22Rv1 (cell line): ENCODE measurements at regions not wholly inside any gene's neighbourhood (a gene's known extent, or its start where the extent isn't known, plus 50 kb on each side); places are given as distances from the start of the nearest gene placed in this dataset.

Experiments used
- H3K27ac ChIP-seq: fragments of 450-650 bp; 2 replicates; pipeline ENCODE4 v1.5.1; 2017
- ZFX ChIP-seq: fragments of 450-650 bp; IDR thresholded peaks from 2 replicates; pipeline ENCODE4 v1.6.1; 2017; ENCODE audit warnings: antibody characterized with exemption, borderline replicate concordance
- TF ChIP-seq, protein P1 (sequence below): fragments of 450-650 bp; IDR thresholded peaks from 2 replicates; pipeline ENCODE4 v1.5.1; 2017; ENCODE audit warnings: mild to moderate bottlenecking

DNA sequence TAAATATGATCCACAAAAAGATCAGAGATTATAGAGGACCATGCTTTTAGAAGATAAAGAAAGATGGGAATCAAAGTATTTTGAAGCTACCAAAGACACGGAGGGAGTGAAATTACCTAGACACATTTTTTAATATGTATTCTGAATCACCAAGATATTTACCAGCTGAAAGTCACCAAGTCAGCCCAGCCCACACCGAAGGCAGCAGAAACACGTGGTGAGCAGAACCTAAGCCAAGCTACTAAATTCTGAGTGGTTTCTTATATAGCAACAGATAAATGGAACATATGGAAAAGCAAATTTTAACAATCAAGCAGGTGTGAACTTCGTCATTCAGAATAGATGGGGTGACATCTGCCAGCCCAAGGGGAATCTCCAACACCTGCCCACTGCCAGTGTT lies 134.7 kb upstream of the AKR1E2 start:
- no peak for TF ChIP-seq ZFX
- TF ChIP-seq, protein P1, sequence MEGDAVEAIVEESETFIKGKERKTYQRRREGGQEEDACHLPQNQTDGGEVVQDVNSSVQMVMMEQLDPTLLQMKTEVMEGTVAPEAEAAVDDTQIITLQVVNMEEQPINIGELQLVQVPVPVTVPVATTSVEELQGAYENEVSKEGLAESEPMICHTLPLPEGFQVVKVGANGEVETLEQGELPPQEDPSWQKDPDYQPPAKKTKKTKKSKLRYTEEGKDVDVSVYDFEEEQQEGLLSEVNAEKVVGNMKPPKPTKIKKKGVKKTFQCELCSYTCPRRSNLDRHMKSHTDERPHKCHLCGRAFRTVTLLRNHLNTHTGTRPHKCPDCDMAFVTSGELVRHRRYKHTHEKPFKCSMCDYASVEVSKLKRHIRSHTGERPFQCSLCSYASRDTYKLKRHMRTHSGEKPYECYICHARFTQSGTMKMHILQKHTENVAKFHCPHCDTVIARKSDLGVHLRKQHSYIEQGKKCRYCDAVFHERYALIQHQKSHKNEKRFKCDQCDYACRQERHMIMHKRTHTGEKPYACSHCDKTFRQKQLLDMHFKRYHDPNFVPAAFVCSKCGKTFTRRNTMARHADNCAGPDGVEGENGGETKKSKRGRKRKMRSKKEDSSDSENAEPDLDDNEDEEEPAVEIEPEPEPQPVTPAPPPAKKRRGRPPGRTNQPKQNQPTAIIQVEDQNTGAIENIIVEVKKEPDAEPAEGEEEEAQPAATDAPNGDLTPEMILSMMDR, result no peak
- no peak overlapping the region for H3K27ac ChIP-seq

DNA sequence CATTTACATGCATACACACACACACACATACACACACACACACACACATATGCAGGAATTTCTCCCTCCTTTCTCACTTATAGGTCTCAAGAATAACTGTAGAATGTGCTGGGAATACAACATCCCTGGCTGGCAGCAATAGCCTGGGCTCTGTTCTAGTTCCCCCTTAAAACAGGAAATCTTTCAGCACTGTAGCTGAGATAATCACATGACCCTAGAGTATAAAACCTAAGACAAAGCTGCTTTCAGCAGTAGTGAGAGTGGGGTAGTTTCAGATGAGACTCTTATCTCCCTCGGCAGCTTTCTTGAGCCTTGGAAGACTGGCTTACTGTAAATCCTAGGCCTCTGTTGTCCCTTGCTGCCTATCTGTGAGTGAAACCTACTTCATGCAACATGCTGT lies 137.4 kb upstream of the AKR1E2 start:
- H3K27ac ChIP-seq, result no peak overlapping the region
- no peak for TF ChIP-seq ZFX
- TF ChIP-seq, protein P1, result no peak

DNA sequence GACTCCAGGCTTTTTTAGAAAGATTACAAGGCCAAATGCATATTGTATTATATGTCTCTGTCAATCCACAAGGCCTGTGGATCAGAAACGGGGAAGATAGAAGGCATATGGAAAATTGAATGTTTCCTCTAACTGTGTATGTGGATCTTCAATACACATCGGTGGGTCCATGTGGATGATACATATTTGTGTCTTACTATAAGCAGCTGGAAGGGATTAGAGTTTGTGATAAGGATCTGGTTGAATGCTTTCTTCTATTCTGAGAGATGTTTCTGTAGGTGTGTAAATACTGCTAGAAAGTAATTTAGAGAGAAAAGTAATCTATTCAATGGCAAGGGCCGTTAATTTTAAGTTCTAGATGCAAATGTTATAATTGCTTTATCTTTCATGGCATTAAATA lies 137.8 kb upstream of the AKR1E2 start:
- no peak for TF ChIP-seq ZFX
- TF ChIP-seq, protein P1, result no peak
- H3K27ac ChIP-seq, result no peak overlapping the region

DNA sequence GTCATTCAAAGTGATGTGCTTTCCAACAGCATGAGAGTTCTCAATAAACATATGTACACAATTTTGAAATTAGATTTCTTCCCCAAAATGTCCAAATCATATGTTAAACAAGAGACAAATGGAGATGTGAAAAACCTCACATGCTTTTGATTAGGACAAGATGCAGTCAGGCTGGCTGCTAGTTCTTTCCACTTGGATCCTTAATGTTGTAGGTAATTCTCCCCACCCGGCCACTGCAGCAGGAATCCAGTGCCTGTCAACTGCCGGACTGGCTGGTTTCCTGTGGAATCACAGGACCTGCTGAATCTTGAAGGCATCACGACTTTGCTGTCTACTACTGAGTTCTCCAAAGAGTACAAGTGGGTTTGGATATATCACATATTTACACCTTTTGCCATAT lies 138.6 kb upstream of the AKR1E2 start:
- no peak overlapping the region for H3K27ac ChIP-seq
- no peak for TF ChIP-seq ZFX

DNA sequence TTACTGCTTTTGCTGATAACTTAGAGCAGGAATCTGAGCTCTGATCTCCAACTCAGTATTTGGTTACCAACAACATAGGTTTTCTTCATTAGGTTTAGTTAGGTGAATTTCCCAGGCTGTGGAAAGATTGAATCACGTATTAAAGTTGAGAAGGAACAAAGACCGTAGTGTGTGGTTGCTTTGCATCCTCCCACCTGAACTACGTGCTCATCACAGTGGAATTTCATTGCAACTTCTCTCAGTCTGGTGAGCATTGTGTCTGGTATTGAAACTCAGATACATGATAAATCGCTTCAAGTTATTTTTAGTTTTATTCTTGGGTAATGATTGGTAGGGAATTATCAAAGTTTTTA lies 139.4 kb upstream of the AKR1E2 start:
- TF ChIP-seq ZFX, result no peak
- TF ChIP-seq, protein P1, result no peak
- no peak overlapping the region for H3K27ac ChIP-seq

DNA sequence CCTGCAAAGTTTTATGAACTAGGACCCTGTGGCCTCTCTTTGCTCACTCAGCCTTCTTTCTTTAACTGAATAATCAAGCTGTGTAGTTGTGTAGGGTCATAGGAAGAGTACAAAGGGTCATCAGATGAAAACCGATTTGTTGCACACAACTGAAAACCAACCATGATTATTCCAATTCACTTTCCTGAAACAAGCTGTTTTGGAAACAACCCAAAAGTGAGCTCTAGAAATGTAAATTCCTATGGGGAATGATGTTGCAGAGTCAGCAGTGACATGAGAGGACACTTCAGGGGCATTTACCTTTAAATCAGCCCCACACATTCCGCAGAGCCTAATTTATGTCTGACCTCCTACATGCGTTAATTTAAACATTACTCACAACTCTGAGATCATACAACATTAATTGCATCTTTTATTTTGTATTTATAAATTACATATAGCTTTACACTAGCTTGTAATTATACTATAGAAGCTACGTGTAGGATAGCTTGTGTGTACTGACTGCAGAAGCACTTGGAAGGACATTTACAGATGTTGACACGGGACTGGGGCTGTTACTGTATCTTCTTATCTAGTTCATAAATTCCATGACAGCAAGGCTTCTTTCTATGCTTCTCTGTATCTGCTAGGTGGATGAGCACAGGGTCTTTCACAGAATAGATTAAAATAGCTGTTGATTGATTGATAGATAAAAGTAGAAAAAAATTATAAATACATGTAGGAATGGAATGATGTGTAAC lies 139.9 kb upstream of the AKR1E2 start:
- TF ChIP-seq ZFX, result no peak
- TF ChIP-seq, protein P1, result no peak
- H3K27ac ChIP-seq, result no peak overlapping the region

DNA sequence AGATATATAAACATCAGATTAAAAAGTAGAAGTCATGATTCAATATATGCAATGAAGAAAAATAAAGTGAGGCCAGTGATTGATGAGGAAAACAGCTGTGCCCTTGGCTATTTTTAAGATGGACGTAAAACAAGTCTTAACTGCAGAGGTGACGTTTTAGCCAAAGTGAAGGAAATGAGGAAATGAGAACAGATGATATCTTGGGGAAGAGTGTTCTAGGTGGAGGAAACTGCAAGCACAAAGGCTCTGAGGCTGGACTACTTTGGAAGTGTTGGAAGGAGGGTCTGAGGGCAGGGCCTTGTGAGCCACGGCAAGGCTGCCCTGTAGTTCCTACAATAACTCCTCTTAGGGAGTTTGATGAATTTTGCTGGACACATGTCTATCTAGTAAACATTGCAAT lies 140.5 kb upstream of the AKR1E2 start:
- TF ChIP-seq ZFX, result no peak
- TF ChIP-seq, protein P1, result no peak
- H3K27ac ChIP-seq, result no peak overlapping the region

DNA sequence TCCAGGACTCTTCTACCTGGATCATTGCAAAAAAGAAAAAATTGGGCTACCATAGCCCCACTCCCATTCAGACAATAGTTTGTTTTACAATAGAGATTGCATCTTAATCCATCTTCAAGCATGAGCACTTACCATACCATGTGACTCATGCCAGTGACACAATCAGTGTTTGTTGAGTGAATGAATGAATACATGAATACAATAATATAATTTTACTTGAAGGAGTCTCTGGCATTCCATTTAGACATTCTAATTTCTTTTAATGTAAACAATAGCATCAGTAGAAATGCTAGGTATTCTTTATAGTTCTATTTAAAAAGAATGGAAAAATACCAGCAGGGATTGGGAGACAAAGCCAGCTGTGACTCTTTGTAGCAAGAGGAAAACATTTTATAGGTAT lies 141.6 kb upstream of the AKR1E2 start:
- TF ChIP-seq ZFX, result no peak
- TF ChIP-seq, protein P1, result no peak
- H3K27ac ChIP-seq, result no peak overlapping the region
